Keratinocyte (primary cell): ENCODE measurements at regions not wholly inside any gene's neighbourhood (a gene's known extent, or its start where the extent isn't known, plus 50 kb on each side); places are given as distances from the start of the nearest gene placed in this dataset.

ENCODE experiments used
- DNase-seq: peaks from one replicate; pipeline ENCODE4 v3.0.0-alpha.2; 2011; ENCODE audit warnings: low read depth, missing footprints, low spot score
- FAIRE-seq: peaks from 2 replicates; lab custom pipeline; 2011; peaks lifted over from hg19 to GRCh38; lab: Jason Lieb, UNC
- H2AFZ ChIP-seq: 2 replicates; pipeline ENCODE4 v1.6.0; 2012; ENCODE audit warnings: low read length, control low read depth, inconsistent platforms; ENCODE audit not compliant: control insufficient read depth
- H3K27ac ChIP-seq: 2 replicates; pipeline ENCODE4 v1.5.1; 2011; ENCODE audit warnings: low read length; ENCODE audit not compliant: control insufficient read depth, insufficient read depth
- H3K27me3 ChIP-seq: 3 replicates; pipeline ENCODE4 v1.6.0; 2011; ENCODE audit warnings: low read length; ENCODE audit not compliant: control insufficient read depth, insufficient read depth; ENCODE audit errors: extremely low read depth
- H3K36me3 ChIP-seq, 2 experiments: 2 replicates in 1 of 2; 3 replicates in 1 of 2; pipeline ENCODE4 v1.5.1; 2011; ENCODE audit warnings: low read length in 2 of 2, mild to moderate bottlenecking in 1 of 2; ENCODE audit not compliant: control insufficient read depth in 2 of 2, insufficient read depth in 2 of 2; ENCODE audit errors: extremely low read depth in 1 of 2
- H3K4me1 ChIP-seq: 3 replicates; pipeline ENCODE4 v1.5.1; 2011; ENCODE audit warnings: low read length; ENCODE audit not compliant: control insufficient read depth, insufficient read depth; ENCODE audit errors: extremely low read depth
- H3K4me2 ChIP-seq: 3 replicates; pipeline ENCODE4 v1.6.0; 2011; ENCODE audit warnings: low read depth, low read length; ENCODE audit not compliant: control insufficient read depth, insufficient read depth; ENCODE audit errors: extremely low read depth
- H3K4me3 ChIP-seq, 3 experiments: fragments of 200-600 bp in 1 of 3; sonication (generic) in 1 of 3; 2 replicates in 2 of 3; 3 replicates in 1 of 3; pipeline ENCODE4 v1.5.1; 2011 to 2016; ENCODE audit warnings: low read length in 3 of 3, mild to moderate bottlenecking in 3 of 3, control low read depth in 2 of 3, inconsistent platforms in 1 of 3, low read depth in 1 of 3, mixed read lengths in 1 of 3, mixed run types in 1 of 3, moderate library complexity in 1 of 3; ENCODE audit not compliant: control insufficient read depth in 2 of 3, insufficient read depth in 2 of 3; ENCODE audit errors: extremely low read depth in 1 of 3
- H3K79me2 ChIP-seq: 2 replicates; pipeline ENCODE4 v1.6.0; 2012; ENCODE audit warnings: low read length; ENCODE audit not compliant: control insufficient read depth, insufficient read depth
- H3K9ac ChIP-seq: 3 replicates; pipeline ENCODE4 v1.6.0; 2011; ENCODE audit warnings: low read length; ENCODE audit not compliant: control insufficient read depth, insufficient read depth; ENCODE audit errors: extremely low read depth
- H3K9me1 ChIP-seq: 3 replicates; pipeline ENCODE4 v1.6.0; 2011; ENCODE audit warnings: low read length; ENCODE audit not compliant: control insufficient read depth, insufficient read depth; ENCODE audit errors: extremely low read depth
- H3K9me3 ChIP-seq: 2 replicates; pipeline ENCODE4 v1.5.1; 2012; ENCODE audit warnings: low read depth, low read length; ENCODE audit not compliant: control insufficient read depth
- H4K20me1 ChIP-seq: 3 replicates; pipeline ENCODE4 v1.6.0; 2011; ENCODE audit warnings: low read length; ENCODE audit not compliant: control insufficient read depth, insufficient read depth; ENCODE audit errors: extremely low read depth
- CTCF ChIP-seq, 3 experiments: IDR thresholded peaks in 1 of 3; conservative IDR thresholded peaks in 1 of 3; optimal IDR thresholded peaks in 1 of 3; 2 replicates in 2 of 3; 3 replicates in 1 of 3; pipeline versions ENCODE3 to v1.5.1; 2011; ENCODE audit warnings: low read length in 3 of 3, mild to moderate bottlenecking in 3 of 3, moderate library complexity in 2 of 3, control low read depth in 1 of 3, inconsistent platforms in 1 of 3; ENCODE audit not compliant: insufficient read depth in 2 of 3; ENCODE audit errors: extremely low read depth in 1 of 3
- EZH2 ChIP-seq: IDR thresholded peaks from one replicate; pipeline ENCODE4 v1.6.1; 2012; ENCODE audit warnings: inconsistent platforms, mild to moderate bottlenecking, low read length, moderate library complexity
- dilution Hi-C: fragments of 300-500 bp; cut with MboI; formaldehyde crosslinking; loops from one replicate; pipeline ENCODE4 v1.7.0; 2020; ENCODE audit warnings: low sequenced_read_pairs; ENCODE audit not compliant: extremely low pct_ligation_motif_present

GRCh38 chr10:23951841-23952240 is 257.1 kb upstream of the KIAA1217 start:
- H4K20me1 ChIP-seq = no peaks in the 10 kb centered on the region
- dilution Hi-C loops = no loop called here
- no peaks in the 10 kb centered on the region for H3K9me3 ChIP-seq
- no peaks in the 10 kb centered on the region for H3K36me3 ChIP-seq
- H3K4me1 ChIP-seq = no peaks in the 10 kb centered on the region
- H3K79me2 ChIP-seq = no peaks in the 10 kb centered on the region
- FAIRE-seq = no peak
- no peak for TF ChIP-seq CTCF (optimal IDR thresholded peaks at IDR 0.05 in 1 of 3, IDR thresholded peaks at IDR 0.05 in 1 of 3, conservative IDR thresholded peaks at IDR 0.05 in 1 of 3; ENCODE audit: extremely low read depth in 1 of 3, insufficient read depth in 2 of 3, low read length in 3 of 3)
- TF ChIP-seq EZH2 = no peak
- H3K4me2 ChIP-seq = no peak overlapping the region
- no peak overlapping the region for H3K27ac ChIP-seq
- H2AFZ ChIP-seq = no peak overlapping the region
- H3K27me3 ChIP-seq = no peaks in the 10 kb centered on the region
- H3K9me1 ChIP-seq = no peaks in the 10 kb centered on the region
- no peak overlapping the region for H3K9ac ChIP-seq
- no peak for DNase-seq
- no peak overlapping the region for H3K4me3 ChIP-seq

GRCh38 chr10:23955456-23956225 is 253.3 kb upstream of the KIAA1217 start:
- TF ChIP-seq EZH2 (no peak), CTCF (optimal IDR thresholded peaks at IDR 0.05 in 1 of 3, IDR thresholded peaks at IDR 0.05 in 1 of 3, conservative IDR thresholded peaks at IDR 0.05 in 1 of 3; ENCODE audit: extremely low read depth in 1 of 3, insufficient read depth in 2 of 3, low read length in 3 of 3) (no peak)
- Histone ChIP-seq H3K9me1 (no peaks in the 10 kb centered on the region), H3K9me3 (no peaks in the 10 kb centered on the region), H3K4me3 (no peak overlapping the region), H3K9ac (no peak overlapping the region), H3K27me3 (no peaks in the 10 kb centered on the region), H3K27ac (no peak overlapping the region), H4K20me1 (no peaks in the 10 kb centered on the region), H3K36me3 (no peaks in the 10 kb centered on the region), H3K4me2 (no peak overlapping the region), H3K4me1 (no peaks in the 10 kb centered on the region), H2AFZ (no peak overlapping the region), H3K79me2 (no peaks in the 10 kb centered on the region)
- dilution Hi-C loops = no loop called here
- DNase-seq (no peak), FAIRE-seq (no peak)
